BLaER1 treated with 17β-estradiol and CSF1 and Interleukin-3, amounts not matched to agents 10 nM and 100 nM (cell line): ENCODE measurements at regions not wholly inside any gene's neighbourhood (a gene's known extent, or its start where the extent isn't known, plus 50 kb on each side); places are given as distances from the start of the nearest gene placed in this dataset.

Source experiments
- H3K27ac ChIP-seq, 11 experiments: shearing (Covaris generic); formaldehyde crosslinking; 2 replicates each; pipeline ENCODE4 v1.8.1; 2022
- H3K27me3 ChIP-seq, 11 experiments: shearing (Covaris generic); formaldehyde crosslinking; 2 replicates each; pipeline ENCODE4 v1.8.1; 2022
- H3K36me3 ChIP-seq, 11 experiments: shearing (Covaris generic); formaldehyde crosslinking; 2 replicates each; pipeline ENCODE4 v1.8.1; 2022
- H3K4me1 ChIP-seq, 10 experiments: shearing (Covaris generic); formaldehyde crosslinking; 2 replicates each; pipeline ENCODE4 v1.8.1; 2022
- H3K4me2 ChIP-seq, 11 experiments: shearing (Covaris generic); formaldehyde crosslinking; 2 replicates each; pipeline ENCODE4 v1.8.1; 2022
- H3K4me3 ChIP-seq, 10 experiments: shearing (Covaris generic); formaldehyde crosslinking; 2 replicates each; pipeline ENCODE4 v1.8.1; 2022
- H3K9ac ChIP-seq, 11 experiments: shearing (Covaris generic); formaldehyde crosslinking; 2 replicates each; pipeline ENCODE4 v1.8.1; 2022
- H3K9me3 ChIP-seq, 11 experiments: shearing (Covaris generic); formaldehyde crosslinking; replicated peaks in 1 of 11; 2 replicates each; pipeline ENCODE4 v1.8.1; 2022
- H4K20me1 ChIP-seq, 11 experiments: shearing (Covaris generic); formaldehyde crosslinking; 2 replicates each; pipeline ENCODE4 v1.8.1; 2022
- Cebpa-rat ChIP-seq, 11 experiments: shearing (Covaris generic); IDR thresholded peaks; 2 replicates each; pipeline ENCODE4 v1.8.1; 2022

- H3K4me2 ChIP-seq: peak overlapping the region in 10 of 11 experiments; percentile 15 to 61 (median 49); a peak in 19 of 22 replicates
- TF ChIP-seq Cebpa-rat (IDR thresholded peaks at IDR 0.05): no peak
- H3K4me3 ChIP-seq: no peak overlapping the region
- H3K36me3 ChIP-seq: no peaks in the 10 kb centered on the region
- peaks cover 5 to 9% (median 7%) of the 10 kb centered on the region in 10 experiments; a peak in 14 of 20 replicates for H3K4me1 ChIP-seq
- peaks cover 0 to 28% (median 10%) of the 10 kb centered on the region in 11 experiments; a peak in 12 of 22 replicates for H3K9me3 ChIP-seq
- no peaks in the 10 kb centered on the region for H4K20me1 ChIP-seq
- no peaks in the 10 kb centered on the region for H3K27me3 ChIP-seq
- H3K27ac ChIP-seq: peak overlapping the region in 2 of 11 experiments; percentile 31 to 41; a peak in 3 of 22 replicates
- no peak overlapping the region for H3K9ac ChIP-seq
These were observed 281.2 kb upstream of the RGMB start for GRCh38 chr5:98492258-98492657.

GRCh38 chr5:98497418-98497817 lies 276.0 kb upstream of the RGMB start:
- Histone ChIP-seq H3K27ac (no peak overlapping the region), H3K4me1 (peaks cover 0 to 2% (median 1%) of the 10 kb centered on the region in 10 experiments; a peak in 12 of 20 replicates), H3K9ac (no peak overlapping the region), H3K9me3 (peaks cover 0 to 8% (median 0%) of the 10 kb centered on the region in 11 experiments; a peak in 5 of 22 replicates), H4K20me1 (no peaks in the 10 kb centered on the region), H3K4me3 (no peak overlapping the region), H3K36me3 (no peaks in the 10 kb centered on the region), H3K27me3 (no peaks in the 10 kb centered on the region), H3K4me2 (no peak overlapping the region)
- TF ChIP-seq Cebpa-rat (IDR thresholded peaks at IDR 0.05): no peak

GRCh38 chr5:98498028-98498427 lies 275.4 kb upstream of the RGMB start:
- TF ChIP-seq Cebpa-rat (IDR thresholded peaks at IDR 0.05): no peak
- Histone ChIP-seq H3K9ac (no peak overlapping the region), H3K9me3 (peaks cover 0 to 8% (median 0%) of the 10 kb centered on the region in 11 experiments; a peak in 4 of 22 replicates), H4K20me1 (no peaks in the 10 kb centered on the region), H3K4me2 (no peak overlapping the region), H3K4me3 (no peak overlapping the region), H3K27ac (no peak overlapping the region), H3K36me3 (no peaks in the 10 kb centered on the region), H3K4me1 (no peaks in the 10 kb centered on the region), H3K27me3 (no peaks in the 10 kb centered on the region)

- no peaks in the 10 kb centered on the region for H3K4me1 ChIP-seq
- no peak overlapping the region for H3K9ac ChIP-seq
- H3K27ac ChIP-seq: no peak overlapping the region
- H3K9me3 ChIP-seq: 0 out of 22 replicates have a peak, but pooled peaks cover 0 to 3% (median 0%) of the 10 kb centered on the region in 11 experiments
- no peaks in the 10 kb centered on the region for H4K20me1 ChIP-seq
- H3K4me3 ChIP-seq: no peak overlapping the region
- no peaks in the 10 kb centered on the region for H3K36me3 ChIP-seq
- no peak overlapping the region for H3K4me2 ChIP-seq
- TF ChIP-seq Cebpa-rat (IDR thresholded peaks at IDR 0.05): no peak
- H3K27me3 ChIP-seq: no peaks in the 10 kb centered on the region
These were observed 273.6 kb upstream of the RGMB start for GRCh38 chr5:98499892-98500291.

GRCh38 chr5:98500811-98501210 lies 272.7 kb upstream of the RGMB start:
- Histone ChIP-seq H3K9me3 (no peaks in the 10 kb centered on the region), H3K4me3 (no peak overlapping the region), H3K36me3 (no peaks in the 10 kb centered on the region), H3K9ac (no peak overlapping the region), H3K27me3 (no peaks in the 10 kb centered on the region), H3K4me1 (no peaks in the 10 kb centered on the region), H4K20me1 (no peaks in the 10 kb centered on the region), H3K4me2 (no peak overlapping the region), H3K27ac (no peak overlapping the region)
- TF ChIP-seq Cebpa-rat (IDR thresholded peaks at IDR 0.05): no peak

GRCh38 chr5:98503616-98504015 lies 269.8 kb upstream of the RGMB start:
- H3K4me1 ChIP-seq: no peaks in the 10 kb centered on the region
- H3K27me3 ChIP-seq: no peaks in the 10 kb centered on the region
- no peak overlapping the region for H3K4me3 ChIP-seq
- TF ChIP-seq Cebpa-rat (IDR thresholded peaks at IDR 0.05): no peak
- no peak overlapping the region for H3K27ac ChIP-seq
- H3K9ac ChIP-seq: no peak overlapping the region
- H3K36me3 ChIP-seq: no peaks in the 10 kb centered on the region
- H3K9me3 ChIP-seq: no peaks in the 10 kb centered on the region; a peak in 1 of 22 replicates
- no peak overlapping the region for H3K4me2 ChIP-seq
- no peaks in the 10 kb centered on the region for H4K20me1 ChIP-seq

GRCh38 chr5:98504505-98504904 lies 269.0 kb upstream of the RGMB start:
- no peaks in the 10 kb centered on the region for H3K4me1 ChIP-seq
- H4K20me1 ChIP-seq: no peaks in the 10 kb centered on the region
- H3K27ac ChIP-seq: no peak overlapping the region
- no peaks in the 10 kb centered on the region for H3K36me3 ChIP-seq
- H3K9me3 ChIP-seq: no peaks in the 10 kb centered on the region; a peak in 1 of 22 replicates
- H3K27me3 ChIP-seq: no peaks in the 10 kb centered on the region
- TF ChIP-seq Cebpa-rat (IDR thresholded peaks at IDR 0.05): no peak
- H3K4me3 ChIP-seq: no peak overlapping the region
- H3K4me2 ChIP-seq: no peak overlapping the region
- no peak overlapping the region for H3K9ac ChIP-seq

GRCh38 chr5:98510143-98510985 lies 263.1 kb upstream of the RGMB start:
- H3K9ac ChIP-seq: no peak overlapping the region

GRCh38 chr5:98513380-98513779 lies 260.1 kb upstream of the RGMB start:
- Histone ChIP-seq H3K4me2 (no peak overlapping the region), H3K27ac (no peak overlapping the region)

More at GRCh38 chr5:98510143-98510985, 263.1 kb upstream of the RGMB start:
- H4K20me1 ChIP-seq: no peaks in the 10 kb centered on the region
- H3K27ac ChIP-seq: no peak overlapping the region
- no peak overlapping the region for H3K4me3 ChIP-seq
- no peaks in the 10 kb centered on the region; a peak in 1 of 22 replicates for H3K9me3 ChIP-seq
- H3K27me3 ChIP-seq: no peaks in the 10 kb centered on the region
- no peaks in the 10 kb centered on the region for H3K36me3 ChIP-seq
- no peak overlapping the region for H3K4me2 ChIP-seq
- H3K4me1 ChIP-seq: peaks cover 0 to 5% (median 0%) of the 10 kb centered on the region in 10 experiments; a peak in 1 of 20 replicates
- TF ChIP-seq Cebpa-rat (IDR thresholded peaks at IDR 0.05): no peak

More at GRCh38 chr5:98513380-98513779, 260.1 kb upstream of the RGMB start:
- Histone ChIP-seq H3K4me1 (peaks cover 0 to 10% (median 0%) of the 10 kb centered on the region in 10 experiments; a peak in 2 of 20 replicates), H3K9me3 (no peaks in the 10 kb centered on the region), H3K27me3 (no peaks in the 10 kb centered on the region), H3K36me3 (no peaks in the 10 kb centered on the region), H4K20me1 (no peaks in the 10 kb centered on the region), H3K9ac (no peak overlapping the region), H3K4me3 (no peak overlapping the region)
- TF ChIP-seq Cebpa-rat (IDR thresholded peaks at IDR 0.05): no peak
